OCI-LY7 (cell line): ENCODE measurements at regions not wholly inside any gene's neighbourhood (a gene's known extent, or its start where the extent isn't known, plus 50 kb on each side); places are given as distances from the start of the nearest gene placed in this dataset.

Experiments used
- EZH2phosphoT487 ChIP-seq: fragments of 200-600 bp; sonication (generic); IDR thresholded peaks from 2 replicates; pipeline ENCODE4 v1.6.1; 2018; ENCODE audit warnings: low read depth, borderline replicate concordance, mild to moderate bottlenecking, mixed run types, antibody characterized with exemption, low read length, moderate library complexity, mixed read lengths
- TF ChIP-seq, protein P1 (sequence below): fragments of 200-600 bp; sonication (generic); conservative IDR thresholded peaks from 2 replicates; pipeline ENCODE4 v1.5.1; 2014; ENCODE audit warnings: mild to moderate bottlenecking, antibody characterized with exemption, low read length, moderate library complexity, mixed read lengths

GRCh38 chr20:24303393-24304170 lies 165.8 kb upstream of the SYNDIG1 start:
- TF ChIP-seq, protein P1, sequence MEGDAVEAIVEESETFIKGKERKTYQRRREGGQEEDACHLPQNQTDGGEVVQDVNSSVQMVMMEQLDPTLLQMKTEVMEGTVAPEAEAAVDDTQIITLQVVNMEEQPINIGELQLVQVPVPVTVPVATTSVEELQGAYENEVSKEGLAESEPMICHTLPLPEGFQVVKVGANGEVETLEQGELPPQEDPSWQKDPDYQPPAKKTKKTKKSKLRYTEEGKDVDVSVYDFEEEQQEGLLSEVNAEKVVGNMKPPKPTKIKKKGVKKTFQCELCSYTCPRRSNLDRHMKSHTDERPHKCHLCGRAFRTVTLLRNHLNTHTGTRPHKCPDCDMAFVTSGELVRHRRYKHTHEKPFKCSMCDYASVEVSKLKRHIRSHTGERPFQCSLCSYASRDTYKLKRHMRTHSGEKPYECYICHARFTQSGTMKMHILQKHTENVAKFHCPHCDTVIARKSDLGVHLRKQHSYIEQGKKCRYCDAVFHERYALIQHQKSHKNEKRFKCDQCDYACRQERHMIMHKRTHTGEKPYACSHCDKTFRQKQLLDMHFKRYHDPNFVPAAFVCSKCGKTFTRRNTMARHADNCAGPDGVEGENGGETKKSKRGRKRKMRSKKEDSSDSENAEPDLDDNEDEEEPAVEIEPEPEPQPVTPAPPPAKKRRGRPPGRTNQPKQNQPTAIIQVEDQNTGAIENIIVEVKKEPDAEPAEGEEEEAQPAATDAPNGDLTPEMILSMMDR: no peak
- no peak for TF ChIP-seq EZH2phosphoT487
